GM13977 (cell line): ENCODE measurements at regions not wholly inside any gene's neighbourhood (a gene's known extent, or its start where the extent isn't known, plus 50 kb on each side); places are given as distances from the start of the nearest gene placed in this dataset.

Source experiments
- DNase-seq: peaks from one replicate; pipeline ENCODE4 v3.0.0; 2012; ENCODE audit warnings: low spot score
- CTCF ChIP-seq: IDR thresholded peaks from 2 replicates; pipeline ENCODE4 v1.5.1; 2012; ENCODE audit warnings: mild to moderate bottlenecking, control low read depth; ENCODE audit not compliant: insufficient read depth; ENCODE audit errors: extremely low read depth, missing control alignments
- in situ Hi-C: fragments of 300-500 bp; cut with MboI; formaldehyde crosslinking; loops from one replicate; pipeline ENCODE4 v1.12.0; 2022; ENCODE audit warnings: low sequenced_read_pairs, low pct_unique_long_range_greater_than_20kb, mixed read lengths, inconsistent platforms; ENCODE audit not compliant: unreplicated experiment

GRCh38 chr9:81191222-81191621 is 498.1 kb downstream of the TLE1 start:
- TF ChIP-seq CTCF, result no peak
- DNase-seq, result no peak
- in situ Hi-C loops, result no loop called here

GRCh38 chr9:81190659-81191058 is 498.7 kb downstream of the TLE1 start:
- in situ Hi-C loops, result no loop called here
- no peak for DNase-seq
- no peak for TF ChIP-seq CTCF

GRCh38 chr9:81183761-81184160 is 505.6 kb downstream of the TLE1 start:
- in situ Hi-C loops, result no loop called here
- no peak for DNase-seq
- TF ChIP-seq CTCF, result no peak

- in situ Hi-C loops, result no loop called here
- DNase-seq, result no peak
- TF ChIP-seq CTCF, result no peak
These were observed 506.9 kb downstream of the TLE1 start for GRCh38 chr9:81182431-81182830.

GRCh38 chr9:81174023-81174422 is 515.3 kb downstream of the TLE1 start:
- no peak for TF ChIP-seq CTCF
- no peak for DNase-seq
- in situ Hi-C loops, result no loop called here

GRCh38 chr9:81171689-81172088 is 517.7 kb downstream of the TLE1 start:
- TF ChIP-seq CTCF, result no peak
- no peak for DNase-seq
- in situ Hi-C loops, result no loop called here

GRCh38 chr9:81162361-81162760 is 527.0 kb downstream of the TLE1 start:
- in situ Hi-C loops, result no loop called here
- TF ChIP-seq CTCF, result no peak
- DNase-seq, result no peak
